ENCODE measurements at regions not wholly inside any gene's neighbourhood (a gene's known extent, or its start where the extent isn't known, plus 50 kb on each side); places are given as distances from the start of the nearest gene placed in this dataset.
"Not testable (repeated sequence)": the region's sequence is repeated elsewhere in the genome, so short reads cannot be mapped to it uniquely, and the experiment has no call there.

DNA sequence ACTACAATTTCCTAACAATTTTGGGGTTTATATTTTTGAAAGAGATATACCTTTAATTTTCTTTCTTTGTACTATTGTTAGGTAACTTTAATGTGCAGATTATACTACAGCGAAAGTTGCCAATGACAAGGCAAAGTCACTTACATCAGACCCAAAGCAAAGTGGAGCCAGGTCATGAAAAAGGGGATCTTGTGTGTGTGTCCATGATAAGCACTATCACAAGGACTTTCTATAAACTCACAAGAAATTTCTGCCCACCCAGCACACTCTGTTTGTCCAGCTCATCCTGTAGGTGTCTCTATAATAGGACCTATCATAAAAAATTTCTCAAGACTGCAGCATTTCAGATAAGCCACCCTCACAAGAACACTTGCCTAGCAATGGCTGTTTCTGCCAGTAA lies 85.7 kb upstream of the TP53BP2 start:
- H3K27ac ChIP-seq; H3K36me3 ChIP-seq (ENCODE audit: control insufficient read depth, insufficient read depth, low read length); H3K4me1 ChIP-seq; H3K4me3 ChIP-seq (ENCODE audit: low read depth, low read length); H3K9ac ChIP-seq; H2AFZ ChIP-seq; H3K79me2 ChIP-seq; H3K27me3 ChIP-seq (ENCODE audit: control insufficient read depth, insufficient read depth, low read length); H3K9me3 ChIP-seq (ENCODE audit: control insufficient read depth, low read length); H3K4me2 ChIP-seq (ENCODE audit: low read length): not testable (repeated sequence)

GRCh38 chr1:223920805-223921204 lies 75.1 kb upstream of the TP53BP2 start:
- H3K4me2 ChIP-seq (ENCODE audit: low read length); H3K4me3 ChIP-seq (ENCODE audit: low read depth, low read length); H3K27ac ChIP-seq; H3K4me1 ChIP-seq; H3K9me3 ChIP-seq (ENCODE audit: control insufficient read depth, low read length); H3K36me3 ChIP-seq (ENCODE audit: control insufficient read depth, insufficient read depth, low read length); H3K9ac ChIP-seq; H3K79me2 ChIP-seq; H3K27me3 ChIP-seq (ENCODE audit: control insufficient read depth, insufficient read depth, low read length); H2AFZ ChIP-seq: not testable (repeated sequence)

GRCh38 chr1:223915476-223915875 lies 69.7 kb upstream of the TP53BP2 start:
- H3K4me3 ChIP-seq (ENCODE audit: low read depth, low read length); H3K9me3 ChIP-seq (ENCODE audit: control insufficient read depth, low read length); H3K27me3 ChIP-seq (ENCODE audit: control insufficient read depth, insufficient read depth, low read length); H3K4me2 ChIP-seq (ENCODE audit: low read length); H3K79me2 ChIP-seq; H3K9ac ChIP-seq; H3K4me1 ChIP-seq; H2AFZ ChIP-seq; H3K27ac ChIP-seq; H3K36me3 ChIP-seq (ENCODE audit: control insufficient read depth, insufficient read depth, low read length): not testable (repeated sequence)

DNA sequence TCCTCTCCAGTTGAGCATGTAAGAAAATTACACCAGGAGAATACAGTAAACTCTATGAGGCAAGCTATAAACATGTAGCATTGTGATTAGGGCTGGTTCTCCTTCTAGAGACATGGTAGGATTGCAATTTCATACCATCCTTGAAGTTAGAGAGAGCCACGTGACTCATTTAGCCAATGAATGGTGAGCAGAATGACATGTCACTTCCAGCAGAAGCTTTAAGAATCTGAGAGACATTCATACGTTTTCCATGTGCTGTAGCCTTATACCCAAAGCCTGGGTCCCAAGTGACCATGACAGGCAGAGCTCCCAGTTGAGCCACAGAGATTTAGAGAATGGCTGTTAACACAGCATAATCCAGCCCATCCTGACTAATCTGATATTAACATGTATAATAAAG lies 68.0 kb upstream of the TP53BP2 start:
- H2AFZ ChIP-seq; H3K9ac ChIP-seq; H3K9me3 ChIP-seq (ENCODE audit: control insufficient read depth, low read length); H3K4me1 ChIP-seq; H3K36me3 ChIP-seq (ENCODE audit: control insufficient read depth, insufficient read depth, low read length); H3K27me3 ChIP-seq (ENCODE audit: control insufficient read depth, insufficient read depth, low read length); H3K79me2 ChIP-seq; H3K27ac ChIP-seq; H3K4me3 ChIP-seq (ENCODE audit: low read depth, low read length); H3K4me2 ChIP-seq (ENCODE audit: low read length): not testable (repeated sequence)

DNA sequence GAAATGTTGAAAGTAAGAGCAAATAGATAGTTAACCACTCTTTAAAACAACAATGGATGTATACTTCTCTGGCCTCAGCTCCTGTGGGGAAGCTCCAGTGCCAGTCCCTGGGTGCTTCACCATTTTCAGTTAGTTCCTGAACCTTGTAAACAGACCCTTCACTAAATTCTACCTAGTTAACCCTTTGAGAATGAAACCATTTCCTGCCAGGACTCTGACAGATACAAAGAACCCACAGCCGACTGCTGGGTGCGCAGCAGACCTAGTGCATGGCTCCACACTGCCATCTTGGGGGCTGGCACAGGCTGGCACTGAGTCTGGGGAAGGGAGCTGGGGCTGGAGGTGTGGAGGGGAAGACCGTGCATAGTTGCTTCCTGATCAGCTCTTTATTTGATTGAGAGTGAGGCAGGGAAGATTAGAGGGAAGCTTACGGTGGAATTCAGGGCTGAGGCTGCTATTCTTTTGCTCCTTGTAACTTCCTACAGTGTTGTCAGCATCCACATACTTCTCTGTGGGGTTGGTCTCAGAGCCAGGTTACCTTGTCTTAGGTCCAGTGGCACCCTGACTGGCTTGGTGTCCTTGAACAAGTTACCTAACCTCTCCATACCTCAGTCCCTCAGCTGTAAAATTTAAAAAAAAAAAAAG lies 62.3 kb upstream of the TP53BP2 start:
- H3K9me3 ChIP-seq (ENCODE audit: control insufficient read depth, low read length); H3K27me3 ChIP-seq (ENCODE audit: control insufficient read depth, insufficient read depth, low read length); H3K4me3 ChIP-seq (ENCODE audit: low read depth, low read length); H2AFZ ChIP-seq; H3K79me2 ChIP-seq; H3K27ac ChIP-seq; H3K4me1 ChIP-seq; H3K9ac ChIP-seq; H3K4me2 ChIP-seq (ENCODE audit: low read length); H3K36me3 ChIP-seq (ENCODE audit: control insufficient read depth, insufficient read depth, low read length): not testable (repeated sequence)
- peak; percentile 21 for TF ChIP-seq CTCF (IDR thresholded peaks at IDR 0.05)

GRCh38 chr1:223903221-223903620 lies 57.5 kb upstream of the TP53BP2 start:
- not testable (repeated sequence) for H3K4me1 ChIP-seq; H3K9ac ChIP-seq; H3K27ac ChIP-seq; H2AFZ ChIP-seq; H3K27me3 ChIP-seq (ENCODE audit: control insufficient read depth, insufficient read depth, low read length); H3K4me3 ChIP-seq (ENCODE audit: low read depth, low read length); H3K36me3 ChIP-seq (ENCODE audit: control insufficient read depth, insufficient read depth, low read length); H3K9me3 ChIP-seq (ENCODE audit: control insufficient read depth, low read length); H3K79me2 ChIP-seq; H3K4me2 ChIP-seq (ENCODE audit: low read length)

- not testable (repeated sequence) for H3K4me2 ChIP-seq (ENCODE audit: low read length); H3K27ac ChIP-seq; H2AFZ ChIP-seq; H3K36me3 ChIP-seq (ENCODE audit: control insufficient read depth, insufficient read depth, low read length); H3K4me1 ChIP-seq; H3K4me3 ChIP-seq (ENCODE audit: low read depth, low read length); H3K79me2 ChIP-seq; H3K27me3 ChIP-seq (ENCODE audit: control insufficient read depth, insufficient read depth, low read length); H3K9me3 ChIP-seq (ENCODE audit: control insufficient read depth, low read length); H3K9ac ChIP-seq
Observed at GRCh38 chr1:223899775-223900174, 54.0 kb upstream of the TP53BP2 start.

GRCh38 chr1:223897097-223897496 lies 51.4 kb upstream of the TP53BP2 start:
- not testable (repeated sequence) for H2AFZ ChIP-seq; H3K79me2 ChIP-seq; H3K4me1 ChIP-seq; H3K9me3 ChIP-seq (ENCODE audit: control insufficient read depth, low read length); H3K36me3 ChIP-seq (ENCODE audit: control insufficient read depth, insufficient read depth, low read length); H3K9ac ChIP-seq; H3K27me3 ChIP-seq (ENCODE audit: control insufficient read depth, insufficient read depth, low read length); H3K4me2 ChIP-seq (ENCODE audit: low read length); H3K4me3 ChIP-seq (ENCODE audit: low read depth, low read length); H3K27ac ChIP-seq

DNA sequence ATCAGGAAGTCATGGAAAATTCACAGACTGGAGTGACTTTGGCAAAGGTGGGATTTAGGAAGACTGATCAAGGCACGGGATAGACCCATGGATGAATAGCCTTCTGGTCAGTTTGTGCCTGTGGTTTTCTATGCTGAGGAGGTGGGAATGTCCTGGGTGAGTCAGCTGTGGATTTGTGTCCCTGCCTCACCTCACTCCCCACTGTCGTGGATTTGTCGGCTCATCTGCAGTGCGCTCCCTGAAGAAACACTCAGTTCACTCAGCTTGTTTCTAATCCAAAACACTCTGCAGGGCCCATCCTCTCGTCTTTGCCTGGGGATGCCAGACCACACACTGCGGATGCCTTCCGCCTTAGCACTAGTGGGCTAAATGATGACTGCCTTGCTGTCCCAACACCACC lies 50.2 kb upstream of the TP53BP2 start:
- not testable (repeated sequence) for H3K9ac ChIP-seq, H3K27ac ChIP-seq

More for the DNA sequence above, 50.2 kb upstream of the TP53BP2 start:
- not testable (repeated sequence) for H3K9me3 ChIP-seq (ENCODE audit: control insufficient read depth, low read length); H3K4me2 ChIP-seq (ENCODE audit: low read length); H3K27me3 ChIP-seq (ENCODE audit: control insufficient read depth, insufficient read depth, low read length); H3K4me1 ChIP-seq; H3K79me2 ChIP-seq; H2AFZ ChIP-seq; H3K4me3 ChIP-seq (ENCODE audit: low read depth, low read length); H3K36me3 ChIP-seq (ENCODE audit: control insufficient read depth, insufficient read depth, low read length)
